GM23338 (cell line): ENCODE measurements at regions not wholly inside any gene's neighbourhood (a gene's known extent, or its start where the extent isn't known, plus 50 kb on each side); places are given as distances from the start of the nearest gene placed in this dataset.

Source experiments
- CREB1 ChIP-seq: fragments of 250-450 bp; sonication (Bioruptor Pico); IDR thresholded peaks from 2 replicates; pipeline ENCODE4 v1.5.0; 2020; ENCODE audit warnings: low read depth, mild to moderate bottlenecking, moderate library complexity
- CTCF ChIP-seq, 2 experiments: fragments of 200-600 bp in 1 of 2; sonication (generic) in 1 of 2; conservative IDR thresholded peaks; 2 replicates each; pipeline versions ENCODE4 v1.5.1 to v1.6.1; 2016 to 2017; ENCODE audit warnings: antibody characterized with exemption in 2 of 2, low read depth in 2 of 2, mild to moderate bottlenecking in 2 of 2, moderate library complexity in 1 of 2
- EZH2 ChIP-seq: fragments of 200-600 bp; sonication (generic); IDR thresholded peaks from one replicate; pipeline ENCODE4 v1.8.0; 2017; ENCODE audit warnings: antibody characterized with exemption, mild to moderate bottlenecking, low read depth; ENCODE audit not compliant: unreplicated experiment
- EZH2phosphoT487 ChIP-seq: fragments of 200-600 bp; sonication (generic); IDR thresholded peaks from one replicate; pipeline ENCODE4 v1.8.1; 2018; ENCODE audit warnings: antibody characterized with exemption; ENCODE audit not compliant: unreplicated experiment
- JUNB ChIP-seq: IDR thresholded peaks from one replicate; pipeline ENCODE4 v1.6.1; 2016; ENCODE audit warnings: antibody characterized with exemption; ENCODE audit not compliant: unreplicated experiment
- NANOG ChIP-seq: IDR thresholded peaks from 2 replicates; pipeline ENCODE4 v1.6.1; 2016; ENCODE audit warnings: antibody characterized with exemption, borderline replicate concordance
- POLR2AphosphoS5 ChIP-seq: IDR thresholded peaks from 2 replicates; pipeline ENCODE4 v1.6.1; 2016; ENCODE audit warnings: antibody characterized with exemption, low read depth
- ZNF114 ChIP-seq: fragments of 250-450 bp; sonication (Bioruptor Pico); IDR thresholded peaks from 2 replicates; pipeline ENCODE4 v1.5.0; 2020; ENCODE audit warnings: mild to moderate bottlenecking, moderate library complexity
- ZNF331 ChIP-seq: fragments of 250-450 bp; sonication (Bioruptor Pico); IDR thresholded peaks from 2 replicates; pipeline ENCODE4 v1.5.0; 2020; ENCODE audit warnings: low read depth, mild to moderate bottlenecking, moderate library complexity
- TF ChIP-seq, protein P1 (sequence below): IDR thresholded peaks from one replicate; pipeline ENCODE4 v1.6.1; 2018; ENCODE audit warnings: antibody characterized with exemption; ENCODE audit not compliant: unreplicated experiment
- TF ChIP-seq, protein P2 (sequence below): IDR thresholded peaks from 2 replicates; pipeline ENCODE4 v1.6.1; 2016; ENCODE audit warnings: antibody characterized with exemption

DNA sequence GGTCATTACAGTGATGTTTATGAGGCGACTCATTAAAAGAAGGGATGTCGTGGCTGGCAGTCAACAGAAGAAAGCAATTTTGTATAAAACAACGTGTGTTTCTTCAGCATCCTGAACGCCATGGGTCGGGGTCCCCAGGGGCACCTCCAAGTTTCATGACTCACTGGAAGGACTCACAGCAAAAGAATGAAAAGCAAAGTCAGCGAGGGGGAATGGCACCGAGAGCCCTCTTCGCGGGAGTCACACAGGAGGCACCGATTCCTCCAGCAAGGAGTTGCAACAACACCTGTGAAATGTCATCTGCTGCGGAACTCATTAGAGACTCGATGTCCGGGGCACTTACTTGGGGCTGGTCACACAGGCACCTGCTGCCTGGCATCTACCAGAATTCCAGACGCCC is 130.7 kb upstream of the PEG3 start:
- TF ChIP-seq ZNF114 (CRISPR knock-in tag) (no peak), JUNB (no peak), CTCF (conservative IDR thresholded peaks at IDR 0.05; ENCODE audit: low read depth in 2 of 2) (no peak), POLR2AphosphoS5 (no peak), EZH2phosphoT487 (no peak), EZH2 (no peak), NANOG (no peak), CREB1 (CRISPR knock-in tag) (no peak), ZNF331 (CRISPR knock-in tag) (no peak)
- TF ChIP-seq, protein P1, sequence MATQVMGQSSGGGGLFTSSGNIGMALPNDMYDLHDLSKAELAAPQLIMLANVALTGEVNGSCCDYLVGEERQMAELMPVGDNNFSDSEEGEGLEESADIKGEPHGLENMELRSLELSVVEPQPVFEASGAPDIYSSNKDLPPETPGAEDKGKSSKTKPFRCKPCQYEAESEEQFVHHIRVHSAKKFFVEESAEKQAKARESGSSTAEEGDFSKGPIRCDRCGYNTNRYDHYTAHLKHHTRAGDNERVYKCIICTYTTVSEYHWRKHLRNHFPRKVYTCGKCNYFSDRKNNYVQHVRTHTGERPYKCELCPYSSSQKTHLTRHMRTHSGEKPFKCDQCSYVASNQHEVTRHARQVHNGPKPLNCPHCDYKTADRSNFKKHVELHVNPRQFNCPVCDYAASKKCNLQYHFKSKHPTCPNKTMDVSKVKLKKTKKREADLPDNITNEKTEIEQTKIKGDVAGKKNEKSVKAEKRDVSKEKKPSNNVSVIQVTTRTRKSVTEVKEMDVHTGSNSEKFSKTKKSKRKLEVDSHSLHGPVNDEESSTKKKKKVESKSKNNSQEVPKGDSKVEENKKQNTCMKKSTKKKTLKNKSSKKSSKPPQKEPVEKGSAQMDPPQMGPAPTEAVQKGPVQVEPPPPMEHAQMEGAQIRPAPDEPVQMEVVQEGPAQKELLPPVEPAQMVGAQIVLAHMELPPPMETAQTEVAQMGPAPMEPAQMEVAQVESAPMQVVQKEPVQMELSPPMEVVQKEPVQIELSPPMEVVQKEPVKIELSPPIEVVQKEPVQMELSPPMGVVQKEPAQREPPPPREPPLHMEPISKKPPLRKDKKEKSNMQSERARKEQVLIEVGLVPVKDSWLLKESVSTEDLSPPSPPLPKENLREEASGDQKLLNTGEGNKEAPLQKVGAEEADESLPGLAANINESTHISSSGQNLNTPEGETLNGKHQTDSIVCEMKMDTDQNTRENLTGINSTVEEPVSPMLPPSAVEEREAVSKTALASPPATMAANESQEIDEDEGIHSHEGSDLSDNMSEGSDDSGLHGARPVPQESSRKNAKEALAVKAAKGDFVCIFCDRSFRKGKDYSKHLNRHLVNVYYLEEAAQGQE = no peak
- TF ChIP-seq, protein P2, sequence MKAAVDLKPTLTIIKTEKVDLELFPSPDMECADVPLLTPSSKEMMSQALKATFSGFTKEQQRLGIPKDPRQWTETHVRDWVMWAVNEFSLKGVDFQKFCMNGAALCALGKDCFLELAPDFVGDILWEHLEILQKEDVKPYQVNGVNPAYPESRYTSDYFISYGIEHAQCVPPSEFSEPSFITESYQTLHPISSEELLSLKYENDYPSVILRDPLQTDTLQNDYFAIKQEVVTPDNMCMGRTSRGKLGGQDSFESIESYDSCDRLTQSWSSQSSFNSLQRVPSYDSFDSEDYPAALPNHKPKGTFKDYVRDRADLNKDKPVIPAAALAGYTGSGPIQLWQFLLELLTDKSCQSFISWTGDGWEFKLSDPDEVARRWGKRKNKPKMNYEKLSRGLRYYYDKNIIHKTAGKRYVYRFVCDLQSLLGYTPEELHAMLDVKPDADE = no peak
